Fibroblast of peridontal ligament (primary cell): ENCODE measurements at regions not wholly inside any gene's neighbourhood (a gene's known extent, or its start where the extent isn't known, plus 50 kb on each side); places are given as distances from the start of the nearest gene placed in this dataset.
"Not testable (repeated sequence)": the region's sequence is repeated elsewhere in the genome, so short reads cannot be mapped to it uniquely, and the experiment has no call there.

Source experiments
- DNase-seq: peaks from one replicate; pipeline ENCODE4 v3.0.0-alpha.2; 2010; ENCODE audit errors: extremely low read depth

- no peak for DNase-seq
Observed at GRCh38 chr2:210730672-210731071, 174.3 kb downstream of the CPS1 start.

GRCh38 chr2:210746826-210747225, 190.4 kb downstream of the CPS1 start:
- not testable (repeated sequence) for DNase-seq

- DNase-seq: no peak
Observed at GRCh38 chr2:210752532-210752931, 196.1 kb downstream of the CPS1 start.

- no peak for DNase-seq
Observed at GRCh38 chr2:210753386-210753785, 197.0 kb downstream of the CPS1 start.

- DNase-seq: no peak
Observed at GRCh38 chr2:210756855-210757254, 200.5 kb downstream of the CPS1 start.

- DNase-seq: no peak
Observed at GRCh38 chr2:210762604-210763588, 206.5 kb downstream of the CPS1 start.

- DNase-seq: no peak
Observed at GRCh38 chr2:210768329-210768910, 212.0 kb downstream of the CPS1 start.

- DNase-seq: no peak
Observed at GRCh38 chr2:210776756-210777155, 220.4 kb downstream of the CPS1 start.

GRCh38 chr2:210782222-210782621, 225.8 kb downstream of the CPS1 start:
- no peak for DNase-seq

- DNase-seq: not testable (repeated sequence)
Observed at GRCh38 chr2:210787831-210788230, 231.4 kb downstream of the CPS1 start.

GRCh38 chr2:210792000-210792399, 235.6 kb downstream of the CPS1 start:
- DNase-seq: no peak

- no peak for DNase-seq
Observed at GRCh38 chr2:210795506-210795905, 239.1 kb downstream of the CPS1 start.

GRCh38 chr2:210798180-210798579, 241.8 kb downstream of the CPS1 start:
- no peak for DNase-seq

- DNase-seq: no peak
Observed at GRCh38 chr2:210814251-210815025, 258.0 kb downstream of the CPS1 start.

- no peak for DNase-seq
Observed at GRCh38 chr2:210816769-210817168, 260.4 kb downstream of the CPS1 start.

- DNase-seq: no peak
Observed at GRCh38 chr2:210818473-210818872, 262.1 kb downstream of the CPS1 start.

GRCh38 chr2:210833403-210833802, 277.0 kb downstream of the CPS1 start:
- DNase-seq: no peak

GRCh38 chr2:210839034-210839433, 282.6 kb downstream of the CPS1 start:
- DNase-seq: no peak

- DNase-seq: no peak
Observed at GRCh38 chr2:210839450-210839849, 283.1 kb downstream of the CPS1 start.

GRCh38 chr2:210842896-210843295, 286.5 kb downstream of the CPS1 start:
- DNase-seq: no peak

- no peak for DNase-seq
Observed at GRCh38 chr2:210844016-210844415, 287.6 kb downstream of the CPS1 start.

- DNase-seq: no peak
Observed at GRCh38 chr2:210859314-210859713, 302.9 kb downstream of the CPS1 start.
